Neuron (in vitro differentiated cells): ENCODE measurements at regions not wholly inside any gene's neighbourhood (a gene's known extent, or its start where the extent isn't known, plus 50 kb on each side); places are given as distances from the start of the nearest gene placed in this dataset.
A peak's percentile ranks its signal among the peaks of the same experiment; 100 is the strongest.

Experiments
- H2AFZ ChIP-seq: one replicate; pipeline ENCODE4 v1.6.1; 2013; ENCODE audit warnings: low read depth, mild to moderate bottlenecking, inconsistent platforms, low read length, moderate library complexity
- H3K27me3 ChIP-seq: one replicate; pipeline ENCODE4 v1.6.1; 2013; ENCODE audit warnings: low read length; ENCODE audit not compliant: insufficient read depth
- H3K36me3 ChIP-seq: one replicate; pipeline ENCODE4 v1.6.1; 2013; ENCODE audit warnings: low read length; ENCODE audit not compliant: insufficient read depth
- H3K4me1 ChIP-seq: one replicate; pipeline ENCODE4 v1.6.1; 2013; ENCODE audit warnings: low read length; ENCODE audit not compliant: insufficient read depth
- H3K4me3 ChIP-seq: 2 replicates; pipeline ENCODE4 v1.5.1; 2013; ENCODE audit warnings: mild to moderate bottlenecking, low read length, moderate library complexity
- H3K9me3 ChIP-seq: one replicate; pipeline ENCODE4 v1.6.1; 2013; ENCODE audit warnings: low read length

GRCh38 chr1:82246050-82246449, 445.3 kb downstream of the ADGRL2 start:
- Histone ChIP-seq H2AFZ (no peak overlapping the region), H3K27me3 (no peaks in the 10 kb centered on the region), H3K4me3 (no peak overlapping the region), H3K36me3 (no peaks in the 10 kb centered on the region), H3K9me3 (peaks cover 4% of the 10 kb centered on the region), H3K4me1 (peaks cover 3% of the 10 kb centered on the region)

- Histone ChIP-seq H3K36me3 (no peaks in the 10 kb centered on the region), H2AFZ (no peak overlapping the region), H3K9me3 (peaks cover 4% of the 10 kb centered on the region), H3K4me3 (no peak overlapping the region), H3K27me3 (no peaks in the 10 kb centered on the region), H3K4me1 (peaks cover 4% of the 10 kb centered on the region)
Observed at GRCh38 chr1:82245345-82246014, 444.7 kb downstream of the ADGRL2 start.

- Histone ChIP-seq H3K4me1 (peaks cover 4% of the 10 kb centered on the region), H2AFZ (no peak overlapping the region), H3K27me3 (no peaks in the 10 kb centered on the region), H3K9me3 (peaks cover 4% of the 10 kb centered on the region), H3K4me3 (no peak overlapping the region), H3K36me3 (no peaks in the 10 kb centered on the region)
Observed at GRCh38 chr1:82240571-82240970, 439.8 kb downstream of the ADGRL2 start.

- H3K4me3 ChIP-seq = no peak overlapping the region
Observed at GRCh38 chr1:82230667-82231066, 429.9 kb downstream of the ADGRL2 start.

GRCh38 chr1:82227306-82228095, 426.8 kb downstream of the ADGRL2 start:
- Histone ChIP-seq H3K4me1 (peaks cover 13% of the 10 kb centered on the region), H2AFZ (peak overlapping the region; percentile 78), H3K9me3 (no peaks in the 10 kb centered on the region), H3K4me3 (no peak overlapping the region), H3K27me3 (no peaks in the 10 kb centered on the region), H3K36me3 (no peaks in the 10 kb centered on the region)

More at GRCh38 chr1:82230667-82231066, 429.9 kb downstream of the ADGRL2 start:
- Histone ChIP-seq H3K27me3 (no peaks in the 10 kb centered on the region), H3K36me3 (no peaks in the 10 kb centered on the region), H3K9me3 (no peaks in the 10 kb centered on the region), H3K4me1 (peaks cover 13% of the 10 kb centered on the region), H2AFZ (no peak overlapping the region)

GRCh38 chr1:82226186-82226505, 425.4 kb downstream of the ADGRL2 start:
- H3K27me3 ChIP-seq = no peaks in the 10 kb centered on the region
- peaks cover 13% of the 10 kb centered on the region for H3K4me1 ChIP-seq
- no peak overlapping the region for H2AFZ ChIP-seq
- no peaks in the 10 kb centered on the region for H3K36me3 ChIP-seq
- no peaks in the 10 kb centered on the region for H3K9me3 ChIP-seq
- no peak overlapping the region for H3K4me3 ChIP-seq

GRCh38 chr1:82225421-82226185, 424.9 kb downstream of the ADGRL2 start:
- Histone ChIP-seq H3K9me3 (no peaks in the 10 kb centered on the region), H3K36me3 (no peaks in the 10 kb centered on the region), H3K4me1 (peaks cover 13% of the 10 kb centered on the region), H3K27me3 (no peaks in the 10 kb centered on the region), H2AFZ (no peak overlapping the region), H3K4me3 (no peak overlapping the region)

- no peaks in the 10 kb centered on the region for H3K27me3 ChIP-seq
- H3K36me3 ChIP-seq = no peaks in the 10 kb centered on the region
- H3K4me1 ChIP-seq = peaks cover 10% of the 10 kb centered on the region
- H3K4me3 ChIP-seq = no peak overlapping the region
- H2AFZ ChIP-seq = no peak overlapping the region
- H3K9me3 ChIP-seq = no peaks in the 10 kb centered on the region
Observed at GRCh38 chr1:82223091-82223490, 422.4 kb downstream of the ADGRL2 start.

- Histone ChIP-seq H3K4me3 (no peak overlapping the region), H3K4me1 (peaks cover 2% of the 10 kb centered on the region), H3K9me3 (no peaks in the 10 kb centered on the region), H3K36me3 (no peaks in the 10 kb centered on the region), H2AFZ (no peak overlapping the region), H3K27me3 (no peaks in the 10 kb centered on the region)
Observed at GRCh38 chr1:82221721-82222120, 421.0 kb downstream of the ADGRL2 start.

- no peaks in the 10 kb centered on the region for H3K36me3 ChIP-seq
- H2AFZ ChIP-seq = no peak overlapping the region
- H3K4me3 ChIP-seq = no peak overlapping the region
- H3K27me3 ChIP-seq = no peaks in the 10 kb centered on the region
- no peaks in the 10 kb centered on the region for H3K9me3 ChIP-seq
- no peaks in the 10 kb centered on the region for H3K4me1 ChIP-seq
Observed at GRCh38 chr1:82220754-82221153, 420.0 kb downstream of the ADGRL2 start.

- no peak overlapping the region for H3K4me3 ChIP-seq
- no peaks in the 10 kb centered on the region for H3K36me3 ChIP-seq
- H3K27me3 ChIP-seq = no peaks in the 10 kb centered on the region
- no peaks in the 10 kb centered on the region for H3K4me1 ChIP-seq
- H2AFZ ChIP-seq = no peak overlapping the region
- H3K9me3 ChIP-seq = no peaks in the 10 kb centered on the region
Observed at GRCh38 chr1:82219841-82220240, 419.1 kb downstream of the ADGRL2 start.

- H3K36me3 ChIP-seq = no peaks in the 10 kb centered on the region
Observed at GRCh38 chr1:82218846-82219245, 418.1 kb downstream of the ADGRL2 start.

GRCh38 chr1:82215853-82216175, 415.1 kb downstream of the ADGRL2 start:
- H3K4me1 ChIP-seq = peaks cover 3% of the 10 kb centered on the region
- H3K4me3 ChIP-seq = no peak overlapping the region
- no peaks in the 10 kb centered on the region for H3K9me3 ChIP-seq
- H2AFZ ChIP-seq = no peak overlapping the region
- H3K27me3 ChIP-seq = no peaks in the 10 kb centered on the region
- H3K36me3 ChIP-seq = no peaks in the 10 kb centered on the region

More at GRCh38 chr1:82218846-82219245, 418.1 kb downstream of the ADGRL2 start:
- no peaks in the 10 kb centered on the region for H3K9me3 ChIP-seq
- no peak overlapping the region for H2AFZ ChIP-seq
- no peaks in the 10 kb centered on the region for H3K27me3 ChIP-seq
- no peaks in the 10 kb centered on the region for H3K4me1 ChIP-seq
- H3K4me3 ChIP-seq = no peak overlapping the region
